ENCODE measurements at regions not wholly inside any gene's neighbourhood (a gene's known extent, or its start where the extent isn't known, plus 50 kb on each side); places are given as distances from the start of the nearest gene placed in this dataset.
"Not testable (repeated sequence)": the region's sequence is repeated elsewhere in the genome, so short reads cannot be mapped to it uniquely, and the experiment has no call there.

DNA sequence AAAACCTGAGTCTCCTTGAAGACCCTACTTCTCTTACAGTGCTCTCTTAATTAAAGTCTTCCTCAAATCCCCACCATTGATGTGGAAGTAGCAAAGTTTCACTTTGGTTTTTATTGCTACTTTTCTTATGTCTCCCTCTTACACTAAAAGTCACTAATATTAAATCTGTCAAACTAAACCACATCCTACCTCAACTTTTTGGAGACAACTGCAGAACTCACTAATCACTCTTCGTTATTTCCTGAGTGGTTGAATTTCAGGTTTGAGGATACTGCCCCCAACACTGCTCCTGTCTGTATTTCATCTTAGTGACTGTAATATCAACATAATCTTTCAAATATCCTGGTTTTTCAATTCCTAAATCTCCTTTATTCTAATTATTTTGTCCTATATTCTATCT is 213.0 kb upstream of the PDE3A start (continued):
- TF ChIP-seq, protein P1, sequence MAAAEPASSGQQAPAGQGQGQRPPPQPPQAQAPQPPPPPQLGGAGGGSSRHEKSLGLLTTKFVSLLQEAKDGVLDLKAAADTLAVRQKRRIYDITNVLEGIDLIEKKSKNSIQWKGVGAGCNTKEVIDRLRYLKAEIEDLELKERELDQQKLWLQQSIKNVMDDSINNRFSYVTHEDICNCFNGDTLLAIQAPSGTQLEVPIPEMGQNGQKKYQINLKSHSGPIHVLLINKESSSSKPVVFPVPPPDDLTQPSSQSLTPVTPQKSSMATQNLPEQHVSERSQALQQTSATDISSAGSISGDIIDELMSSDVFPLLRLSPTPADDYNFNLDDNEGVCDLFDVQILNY (CRISPR knock-in tag; IDR thresholded peaks at IDR 0.05), result no peak
- TF ChIP-seq, protein P2, sequence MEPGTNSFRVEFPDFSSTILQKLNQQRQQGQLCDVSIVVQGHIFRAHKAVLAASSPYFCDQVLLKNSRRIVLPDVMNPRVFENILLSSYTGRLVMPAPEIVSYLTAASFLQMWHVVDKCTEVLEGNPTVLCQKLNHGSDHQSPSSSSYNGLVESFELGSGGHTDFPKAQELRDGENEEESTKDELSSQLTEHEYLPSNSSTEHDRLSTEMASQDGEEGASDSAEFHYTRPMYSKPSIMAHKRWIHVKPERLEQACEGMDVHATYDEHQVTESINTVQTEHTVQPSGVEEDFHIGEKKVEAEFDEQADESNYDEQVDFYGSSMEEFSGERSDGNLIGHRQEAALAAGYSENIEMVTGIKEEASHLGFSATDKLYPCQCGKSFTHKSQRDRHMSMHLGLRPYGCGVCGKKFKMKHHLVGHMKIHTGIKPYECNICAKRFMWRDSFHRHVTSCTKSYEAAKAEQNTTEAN (CRISPR knock-in tag; IDR thresholded peaks at IDR 0.05), result no peak
- TF ChIP-seq ZNF423 (CRISPR knock-in tag; IDR thresholded peaks at IDR 0.05) (no peak), NR1H2 (CRISPR knock-in tag; IDR thresholded peaks at IDR 0.05) (no peak)

DNA sequence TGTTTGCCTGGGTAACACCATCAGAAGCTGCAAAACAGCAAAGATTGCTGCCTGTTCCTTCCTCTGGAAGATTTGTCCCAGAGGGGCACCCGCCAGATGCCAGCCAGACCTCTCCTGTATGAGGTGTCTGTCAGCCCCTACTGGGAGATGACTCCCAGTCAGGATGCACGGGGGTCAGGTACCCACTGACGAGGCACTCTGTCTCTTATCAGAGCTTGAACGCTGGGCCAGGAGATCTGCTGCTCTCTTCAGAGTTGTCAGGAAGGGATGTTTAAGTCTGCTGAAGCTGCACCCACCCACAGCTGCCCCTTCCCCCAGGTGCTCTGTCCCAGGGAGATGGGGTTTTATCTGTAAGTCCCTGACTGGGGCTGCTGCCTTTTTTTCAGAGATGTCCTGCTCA is 207.4 kb upstream of the PDE3A start:
- CTCF ChIA-PET; H3K4me1 Mint-ChIP-seq; POLR2A ChIA-PET; H3K27me3 Mint-ChIP-seq (ENCODE audit: low read depth); DNase-seq (ENCODE audit: low spot score); H3K27ac Mint-ChIP-seq; H3K36me3 Mint-ChIP-seq; ATAC-seq; H3K9me3 Mint-ChIP-seq; H3K4me3 Mint-ChIP-seq: not testable (repeated sequence)

DNA sequence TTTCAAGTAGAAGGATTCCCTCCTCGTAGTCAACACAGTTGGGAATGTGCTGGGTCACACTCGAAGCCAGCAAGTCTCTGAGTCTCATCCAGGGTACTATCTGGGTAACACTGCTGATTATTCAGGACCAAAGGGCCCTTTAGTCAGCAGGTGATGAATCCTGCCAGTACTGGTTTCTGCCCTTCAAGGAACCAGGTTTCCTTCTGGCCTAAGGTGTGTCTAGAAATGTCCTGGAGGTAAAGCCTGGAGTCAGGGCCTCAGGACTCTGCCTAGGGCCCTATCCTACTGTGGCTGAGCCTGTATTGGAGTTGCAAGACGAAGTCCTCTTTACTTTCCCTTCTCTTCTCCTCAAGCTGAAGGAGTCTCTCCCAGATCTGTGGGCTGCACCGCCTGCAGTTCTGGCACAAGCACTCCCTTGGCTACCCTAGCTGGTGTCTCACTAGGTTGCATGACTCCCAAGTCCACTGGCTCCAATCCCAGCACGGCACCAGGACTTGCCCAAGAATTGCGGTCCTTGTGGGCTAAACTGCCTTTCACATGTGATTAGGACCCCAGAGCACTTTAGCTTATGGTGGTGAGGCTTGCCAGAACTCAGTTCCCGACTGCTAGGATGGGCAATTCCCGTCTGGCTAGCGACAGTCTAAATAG is 193.7 kb upstream of the PDE3A start:
- ATAC-seq (peak; percentile 50; the same call in 1 of the 2 replicates), DNase-seq (ENCODE audit: low spot score) (no peak)
- no peak overlapping the region for H3K4me3 Mint-ChIP-seq
- ChIA-PET CTCF (no interaction called here), POLR2A (no interaction called here)
- H3K27ac Mint-ChIP-seq, result no peak overlapping the region
- no peaks in the 10 kb centered on the region for H3K4me1 Mint-ChIP-seq
- H3K27me3 Mint-ChIP-seq (ENCODE audit: low read depth), result no peaks in the 10 kb centered on the region
- H3K36me3 Mint-ChIP-seq, result no peaks in the 10 kb centered on the region
- H3K9me3 Mint-ChIP-seq, result no peaks in the 10 kb centered on the region
- TF ChIP-seq FOXP1 (CRISPR knock-in tag; IDR thresholded peaks at IDR 0.05; ENCODE audit: borderline replicate concordance), result no peak
- TF ChIP-seq ZNF219 (CRISPR knock-in tag; IDR thresholded peaks at IDR 0.05; ENCODE audit: borderline replicate concordance), result no peak
- TF ChIP-seq CREB1 (CRISPR knock-in tag; IDR thresholded peaks at IDR 0.05), result no peak
- no peak for TF ChIP-seq SOX15 (CRISPR knock-in tag; IDR thresholded peaks at IDR 0.05)
- no peak for TF ChIP-seq HMGA2 (CRISPR knock-in tag; IDR thresholded peaks at IDR 0.05)
- no peak for TF ChIP-seq NR2C2 (CRISPR knock-in tag; IDR thresholded peaks at IDR 0.05)
- TF ChIP-seq, protein P3, sequence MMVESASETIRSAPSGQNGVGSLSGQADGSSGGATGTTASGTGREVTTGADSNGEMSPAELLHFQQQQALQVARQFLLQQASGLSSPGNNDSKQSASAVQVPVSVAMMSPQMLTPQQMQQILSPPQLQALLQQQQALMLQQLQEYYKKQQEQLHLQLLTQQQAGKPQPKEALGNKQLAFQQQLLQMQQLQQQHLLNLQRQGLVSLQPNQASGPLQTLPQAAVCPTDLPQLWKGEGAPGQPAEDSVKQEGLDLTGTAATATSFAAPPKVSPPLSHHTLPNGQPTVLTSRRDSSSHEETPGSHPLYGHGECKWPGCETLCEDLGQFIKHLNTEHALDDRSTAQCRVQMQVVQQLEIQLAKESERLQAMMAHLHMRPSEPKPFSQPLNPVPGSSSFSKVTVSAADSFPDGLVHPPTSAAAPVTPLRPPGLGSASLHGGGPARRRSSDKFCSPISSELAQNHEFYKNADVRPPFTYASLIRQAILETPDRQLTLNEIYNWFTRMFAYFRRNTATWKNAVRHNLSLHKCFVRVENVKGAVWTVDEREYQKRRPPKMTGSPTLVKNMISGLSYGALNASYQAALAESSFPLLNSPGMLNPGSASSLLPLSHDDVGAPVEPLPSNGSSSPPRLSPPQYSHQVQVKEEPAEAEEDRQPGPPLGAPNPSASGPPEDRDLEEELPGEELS (CRISPR knock-in tag; IDR thresholded peaks at IDR 0.05), result no peak
- TF ChIP-seq, protein P4, sequence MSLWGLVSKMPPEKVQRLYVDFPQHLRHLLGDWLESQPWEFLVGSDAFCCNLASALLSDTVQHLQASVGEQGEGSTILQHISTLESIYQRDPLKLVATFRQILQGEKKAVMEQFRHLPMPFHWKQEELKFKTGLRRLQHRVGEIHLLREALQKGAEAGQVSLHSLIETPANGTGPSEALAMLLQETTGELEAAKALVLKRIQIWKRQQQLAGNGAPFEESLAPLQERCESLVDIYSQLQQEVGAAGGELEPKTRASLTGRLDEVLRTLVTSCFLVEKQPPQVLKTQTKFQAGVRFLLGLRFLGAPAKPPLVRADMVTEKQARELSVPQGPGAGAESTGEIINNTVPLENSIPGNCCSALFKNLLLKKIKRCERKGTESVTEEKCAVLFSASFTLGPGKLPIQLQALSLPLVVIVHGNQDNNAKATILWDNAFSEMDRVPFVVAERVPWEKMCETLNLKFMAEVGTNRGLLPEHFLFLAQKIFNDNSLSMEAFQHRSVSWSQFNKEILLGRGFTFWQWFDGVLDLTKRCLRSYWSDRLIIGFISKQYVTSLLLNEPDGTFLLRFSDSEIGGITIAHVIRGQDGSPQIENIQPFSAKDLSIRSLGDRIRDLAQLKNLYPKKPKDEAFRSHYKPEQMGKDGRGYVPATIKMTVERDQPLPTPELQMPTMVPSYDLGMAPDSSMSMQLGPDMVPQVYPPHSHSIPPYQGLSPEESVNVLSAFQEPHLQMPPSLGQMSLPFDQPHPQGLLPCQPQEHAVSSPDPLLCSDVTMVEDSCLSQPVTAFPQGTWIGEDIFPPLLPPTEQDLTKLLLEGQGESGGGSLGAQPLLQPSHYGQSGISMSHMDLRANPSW (CRISPR knock-in tag; conservative IDR thresholded peaks at IDR 0.05; ENCODE audit: low read depth), result no peak
- no peak for TF ChIP-seq RELA (CRISPR knock-in tag; IDR thresholded peaks at IDR 0.05; ENCODE audit: borderline replicate concordance)
- TF ChIP-seq SP1 (CRISPR knock-in tag; conservative IDR thresholded peaks at IDR 0.05), result no peak
- TF ChIP-seq NFYB (CRISPR knock-in tag; conservative IDR thresholded peaks at IDR 0.05; ENCODE audit: low read depth), result no peak
